HepG2 (cell line): ENCODE measurements at regions not wholly inside any gene's neighbourhood (a gene's known extent, or its start where the extent isn't known, plus 50 kb on each side); places are given as distances from the start of the nearest gene placed in this dataset.

Source experiments
- ATAC-seq: fragments of 200-7000 bp; cut with Tn5 transposase; 3 replicates; pipeline ENCODE4 v1.9.1; 2020; ENCODE audit warnings: mild to moderate bottlenecking, moderate library complexity
- BruUV-seq: library from RNA; stranded (reverse); fragments of 400-500 nt; replicated peaks from 2 replicates; lab custom pipeline; 2021; lab: Mats Ljungman, UMichigan
- CTCF ChIA-PET: fragments of 300-600 bp; formaldehyde crosslinking; extraction: SDS; loops from one replicate; lab custom pipeline; 2021; ENCODE audit warnings: low total read pairs, inconsistent platforms, low intra/inter-chr PET ratio; lab: Yijun Ruan, JAX
- POLR2A ChIA-PET: fragments of 350-600 bp; sonication (Branson Sonifier 250); formaldehyde crosslinking; loops from one replicate; lab custom pipeline; 2020; ENCODE audit warnings: antibody characterized with exemption, inconsistent platforms; lab: Yijun Ruan, JAX
- DNase-seq: peaks from one replicate; pipeline ENCODE4 v3.0.0-alpha.2; 2015; ENCODE audit warnings: low spot score
- FAIRE-seq: peaks from 3 replicates; lab custom pipeline; 2011; peaks lifted over from hg19 to GRCh38; lab: Jason Lieb, UNC
- H2AFZ ChIP-seq: one replicate; pipeline ENCODE4 v1.6.1; 2011; ENCODE audit warnings: low read length, inconsistent platforms
- H3K27ac ChIP-seq: fragments of 300-600 bp; 3 replicates; pipeline ENCODE4 v1.8.0; 2011; ENCODE audit warnings: mixed run types, mild to moderate bottlenecking, mixed read lengths, low read length, inconsistent platforms; ENCODE audit not compliant: insufficient read depth; ENCODE audit errors: extremely low read length
- H3K27me3 ChIP-seq, 2 experiments: fragments of 200-600 bp in 1 of 2; 2 replicates in 1 of 2; 3 replicates in 1 of 2; pipeline versions ENCODE4 v1.6.0 to v1.8.0; 2011; ENCODE audit warnings: low read length in 2 of 2, mild to moderate bottlenecking in 2 of 2, moderate library complexity in 2 of 2, inconsistent platforms in 1 of 2; ENCODE audit not compliant: insufficient read depth in 2 of 2, control insufficient read depth in 1 of 2
- H3K36me3 ChIP-seq, 2 experiments: fragments of 200-600 bp in 1 of 2; replicated peaks in 1 of 2; 2 replicates in 1 of 2; 3 replicates in 1 of 2; pipeline versions ENCODE4 v1.5.1 to v1.8.0; 2011; ENCODE audit warnings: low read length in 2 of 2, inconsistent platforms in 1 of 2; ENCODE audit not compliant: insufficient read depth in 2 of 2, control insufficient read depth in 1 of 2
- H3K4me1 ChIP-seq: 2 replicates; pipeline ENCODE4 v1.5.1; 2012; ENCODE audit warnings: low read length, inconsistent platforms; ENCODE audit not compliant: insufficient read depth
- H3K4me2 ChIP-seq: 2 replicates; pipeline ENCODE4 v1.6.0; 2011; ENCODE audit warnings: low read depth, low read length, inconsistent platforms
- H3K4me3 ChIP-seq, 3 experiments: fragments of 200-600 bp in 1 of 3; sonication (generic), shearing (Covaris generic) in 1 of 3; replicated peaks in 1 of 3; 2 replicates each; pipeline ENCODE4 v1.5.1; 2011 to 2016; ENCODE audit warnings: low read length in 3 of 3, inconsistent platforms in 2 of 3, low read depth in 2 of 3, mild to moderate bottlenecking in 2 of 3, control low read depth in 1 of 3, mixed read lengths in 1 of 3; ENCODE audit not compliant: insufficient read depth in 1 of 3
- H3K79me2 ChIP-seq: one replicate; pipeline ENCODE4 v1.6.1; 2011; ENCODE audit warnings: low read length, inconsistent platforms; ENCODE audit not compliant: insufficient read depth
- H3K9ac ChIP-seq: 2 replicates; pipeline ENCODE4 v1.6.0; 2011; ENCODE audit warnings: mild to moderate bottlenecking, low read depth, low read length, inconsistent platforms; ENCODE audit not compliant: insufficient read depth
- H3K9me3 ChIP-seq: 2 replicates; pipeline ENCODE4 v1.5.1; 2012; ENCODE audit warnings: mild to moderate bottlenecking, low read length
- H4K20me1 ChIP-seq: 2 replicates; pipeline ENCODE4 v1.6.0; 2011; ENCODE audit warnings: inconsistent platforms, mild to moderate bottlenecking, low read length, moderate library complexity; ENCODE audit not compliant: insufficient read depth
- MAFF ChIP-seq: IDR thresholded peaks from 2 replicates; pipeline ENCODE4 v1.6.1; 2011; ENCODE audit warnings: low read depth, low read length, improper control_type of control experiment
- NCOR1 ChIP-seq: fragments of 200-600 bp; sonication (generic); IDR thresholded peaks from 2 replicates; pipeline ENCODE4 v1.7.0; 2017; ENCODE audit warnings: antibody characterized with exemption, low read length, borderline replicate concordance
- ZNF280D ChIP-seq: sonication (generic); formaldehyde crosslinking; IDR thresholded peaks from 2 replicates; pipeline ENCODE4 v1.5.1; 2020; ENCODE audit warnings: mild to moderate bottlenecking, missing genetic modification reagents
- ZSCAN20 ChIP-seq: sonication (generic); formaldehyde crosslinking; IDR thresholded peaks from 2 replicates; pipeline ENCODE4 v1.4.0; 2020; ENCODE audit warnings: missing genetic modification reagents, mild to moderate bottlenecking, borderline replicate concordance
- WGBS: methylation state at CpG from one replicate; pipeline ENCODE4 v1.1.6; 2017; ENCODE audit warnings: low lambda C conversion rate; 5-methylcytosine and 5-hydroxymethylcytosine counted together
- in situ Hi-C: cut with HindIII; loops from 2 replicates; pipeline ENCODE4 v1.10.0; 2017; ENCODE audit warnings: low pct_unique_long_range_greater_than_20kb; ENCODE audit not compliant: extremely low pct_ligation_motif_present
- intact Hi-C: fragments of 100-400 bp; cut with micrococcal nuclease; formaldehyde crosslinking; loops from one replicate; pipeline ENCODE4 v1.10.0; 2022; ENCODE audit not compliant: unreplicated experiment
- TF ChIP-seq, protein P1 (sequence below): IDR thresholded peaks from 2 replicates; pipeline ENCODE4 v1.6.1; 2016

GRCh38 chr13:73142071-73142470, 83.3 kb downstream of the KLF5 start:
- H3K36me3 ChIP-seq: no peaks in the 10 kb centered on the region
- no peak overlapping the region for H2AFZ ChIP-seq
- H3K4me2 ChIP-seq: no peak overlapping the region
- FAIRE-seq: no peak
- ATAC-seq: no peak
- no peaks in the 10 kb centered on the region for H4K20me1 ChIP-seq
- no peaks in the 10 kb centered on the region for H3K9me3 ChIP-seq
- peaks cover 0 to 2% of the 10 kb centered on the region in 2 experiments; a peak in 1 of 5 replicates for H3K27me3 ChIP-seq
- no peak overlapping the region for H3K9ac ChIP-seq
- peaks cover 33% of the 10 kb centered on the region for H3K4me1 ChIP-seq
- ChIA-PET POLR2A (no interaction called here), CTCF (no interaction called here)
- no peak for DNase-seq
- TF ChIP-seq ZNF280D (CRISPR knock-in tag) (no peak), ZSCAN20 (no peak), NCOR1 (no peak), MAFF (no peak)
- TF ChIP-seq, protein P1, sequence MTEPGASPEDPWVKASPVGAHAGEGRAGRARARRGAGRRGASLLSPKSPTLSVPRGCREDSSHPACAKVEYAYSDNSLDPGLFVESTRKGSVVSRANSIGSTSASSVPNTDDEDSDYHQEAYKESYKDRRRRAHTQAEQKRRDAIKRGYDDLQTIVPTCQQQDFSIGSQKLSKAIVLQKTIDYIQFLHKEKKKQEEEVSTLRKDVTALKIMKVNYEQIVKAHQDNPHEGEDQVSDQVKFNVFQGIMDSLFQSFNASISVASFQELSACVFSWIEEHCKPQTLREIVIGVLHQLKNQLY (CRISPR knock-in tag): no peak
- intact Hi-C loops: no loop called here
- no peaks in the 10 kb centered on the region for H3K79me2 ChIP-seq
- WGBS: 36% methylated on average over 5 of the region's 5 CpGs
- BruUV-seq: no TSS peak
- no peak overlapping the region for H3K27ac ChIP-seq
- no peak overlapping the region for H3K4me3 ChIP-seq
- in situ Hi-C loops: no loop called here
